Neural cell (in vitro differentiated cells): ENCODE measurements at regions not wholly inside any gene's neighbourhood (a gene's known extent, or its start where the extent isn't known, plus 50 kb on each side); places are given as distances from the start of the nearest gene placed in this dataset.
"Not testable (repeated sequence)": the region's sequence is repeated elsewhere in the genome, so short reads cannot be mapped to it uniquely, and the experiment has no call there.

Experiments
- H2AFZ ChIP-seq: fragments of 200-600, 300-800 bp; sonication (generic), shearing (Covaris generic); 2 replicates; pipeline ENCODE4 v1.6.0; 2014; ENCODE audit warnings: low read depth, mild to moderate bottlenecking, antibody characterized with exemption, low read length, moderate library complexity
- H3F3A ChIP-seq: fragments of 200-600 bp; shearing (Covaris generic); 2 replicates; pipeline ENCODE4 v1.6.1; 2016; ENCODE audit warnings: mild to moderate bottlenecking, moderate library complexity, mixed read lengths, antibody characterized with exemption, low read length; ENCODE audit not compliant: insufficient read depth, poor library complexity, severe bottlenecking
- H3K27ac ChIP-seq: fragments of 200-600, 300-800 bp; sonication (generic), shearing (Covaris generic); 2 replicates; pipeline ENCODE4 v1.5.1; 2014; ENCODE audit warnings: mild to moderate bottlenecking, low read length, moderate library complexity
- H3K27me3 ChIP-seq: fragments of 300-800, 200-600 bp; sonication (generic), shearing (Covaris generic); 2 replicates; pipeline ENCODE4 v1.6.0; 2014; ENCODE audit warnings: mild to moderate bottlenecking, low read depth, low read length, moderate library complexity; ENCODE audit not compliant: insufficient read depth
- H3K36me3 ChIP-seq: fragments of 300-800, 200-600 bp; sonication (generic), shearing (Covaris generic); 2 replicates; pipeline ENCODE4 v1.5.1; 2014; ENCODE audit warnings: mild to moderate bottlenecking, antibody characterized with exemption, low read length, moderate library complexity; ENCODE audit not compliant: insufficient read depth
- H3K4me2 ChIP-seq: fragments of 300-800, 200-600 bp; sonication (generic), shearing (Covaris generic); 2 replicates; pipeline ENCODE4 v1.6.0; 2014; ENCODE audit warnings: mild to moderate bottlenecking, low read length
- H3K4me3 ChIP-seq: fragments of 300-800, 200-600 bp; sonication (generic), shearing (Covaris generic); 2 replicates; pipeline ENCODE4 v1.5.1; 2014; ENCODE audit warnings: mild to moderate bottlenecking, low read length, moderate library complexity
- H3K79me2 ChIP-seq: fragments of 200-600 bp; shearing (Covaris generic); replicated peaks from 2 replicates; pipeline ENCODE4 v1.6.0; 2014; ENCODE audit warnings: mild to moderate bottlenecking, low read length, moderate library complexity; ENCODE audit not compliant: insufficient read depth
- H3K9ac ChIP-seq: fragments of 300-800, 200-600 bp; sonication (generic), shearing (Covaris generic); 2 replicates; pipeline ENCODE4 v1.6.1; 2016; ENCODE audit warnings: mild to moderate bottlenecking, low read length, mixed read lengths
- H3K9me2 ChIP-seq: fragments of 200-600 bp; shearing (Covaris generic); 2 replicates; pipeline ENCODE4 v1.6.1; 2016; ENCODE audit warnings: mild to moderate bottlenecking, low read length, mixed read lengths; ENCODE audit not compliant: insufficient read depth
- H3K9me3 ChIP-seq: fragments of 200-600, 300-800 bp; sonication (generic), shearing (Covaris generic); 2 replicates; pipeline ENCODE4 v1.6.1; 2016; ENCODE audit warnings: mild to moderate bottlenecking, mixed run types, low read length, moderate library complexity, mixed read lengths
- H4K20me1 ChIP-seq: fragments of 200-600 bp; shearing (Covaris generic); 2 replicates; pipeline ENCODE4 v1.6.1; 2016; ENCODE audit warnings: mild to moderate bottlenecking, mixed run types; ENCODE audit not compliant: insufficient read depth
- EP300 ChIP-seq: fragments of 450-650 bp; conservative IDR thresholded peaks from 2 replicates; pipeline ENCODE4 v1.6.1; 2014; ENCODE audit warnings: antibody characterized with exemption, mild to moderate bottlenecking, moderate library complexity; ENCODE audit not compliant: poor library complexity, severe bottlenecking
- EZH2 ChIP-seq: fragments of 200-600, 300-800 bp; shearing (Covaris generic), sonication (generic); IDR thresholded peaks from 2 replicates; pipeline ENCODE4 v1.6.1; 2014; ENCODE audit warnings: antibody characterized with exemption, low read length, borderline replicate concordance, mild to moderate bottlenecking; ENCODE audit not compliant: insufficient read depth, poor library complexity, severe bottlenecking
- MXI1 ChIP-seq: fragments of 450-650 bp; conservative IDR thresholded peaks from 2 replicates; pipeline ENCODE4 v1.6.1; 2014; ENCODE audit warnings: antibody characterized with exemption, mild to moderate bottlenecking; ENCODE audit not compliant: poor library complexity, severe bottlenecking
- POLR2AphosphoS5 ChIP-seq: IDR thresholded peaks from 2 replicates; pipeline ENCODE4 v1.6.1; 2012
- RAD21 ChIP-seq: fragments of 450-650 bp; conservative IDR thresholded peaks from 2 replicates; pipeline ENCODE4 v1.6.1; 2014; ENCODE audit warnings: antibody characterized with exemption, mild to moderate bottlenecking, moderate library complexity
- SMC3 ChIP-seq: fragments of 450-650 bp; conservative IDR thresholded peaks from 2 replicates; pipeline ENCODE4 v1.6.1; 2014; ENCODE audit warnings: antibody characterized with exemption, mild to moderate bottlenecking, moderate library complexity; ENCODE audit not compliant: poor library complexity
- TAF1 ChIP-seq: IDR thresholded peaks from 2 replicates; pipeline ENCODE4 v1.6.1; 2012; ENCODE audit warnings: low read depth
- TF ChIP-seq, protein P1 (sequence below): fragments of 450-650 bp; IDR thresholded peaks from 2 replicates; pipeline ENCODE4 v1.5.1; 2014; ENCODE audit warnings: antibody characterized with exemption, mild to moderate bottlenecking, moderate library complexity; ENCODE audit not compliant: poor library complexity, severe bottlenecking
- TF ChIP-seq, protein P2 (sequence below): IDR thresholded peaks from 2 replicates; pipeline ENCODE4 v1.6.1; 2012; ENCODE audit warnings: borderline replicate concordance

DNA sequence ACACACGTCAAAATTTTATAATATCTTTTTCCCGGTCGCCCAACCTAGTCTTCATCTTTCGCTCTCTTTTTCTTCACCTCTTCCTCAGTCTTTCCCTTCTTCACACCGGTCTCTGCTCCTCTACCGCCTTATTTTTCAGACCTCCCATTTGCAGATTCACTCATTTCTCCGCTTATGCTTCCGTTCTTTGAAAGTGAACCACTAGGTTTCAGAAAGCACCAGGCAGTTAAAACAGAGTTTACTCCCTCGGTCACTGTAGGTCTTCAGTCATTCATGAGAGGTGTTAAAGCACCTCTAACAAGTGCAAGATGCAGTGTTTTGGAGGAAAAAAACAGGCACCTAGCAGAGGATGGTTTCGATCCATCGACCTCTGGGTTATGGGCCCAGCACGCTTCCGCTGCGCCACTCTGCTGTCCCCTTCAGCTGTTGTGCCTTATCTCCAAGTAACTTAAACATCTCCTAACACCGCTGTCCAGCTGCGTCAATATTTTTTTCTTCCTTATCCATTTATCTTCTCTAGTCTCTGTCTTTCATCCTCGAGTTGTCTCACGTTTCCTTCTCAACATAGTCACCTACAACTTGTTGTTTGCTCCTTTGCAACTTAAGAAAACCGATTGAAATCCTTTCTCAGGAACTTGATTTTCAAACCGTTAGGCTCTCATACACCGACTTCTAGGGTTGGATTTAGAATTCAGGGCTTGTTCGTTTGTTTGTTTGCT, 119.7 kb upstream of the ZNF184 start:
- Histone ChIP-seq H3K79me2 (no peaks in the 10 kb centered on the region), H3F3A (no peaks in the 10 kb centered on the region), H3K36me3 (no peaks in the 10 kb centered on the region), H3K9ac (no peak overlapping the region), H2AFZ (no peak overlapping the region), H3K27me3 (peaks cover 64% of the 10 kb centered on the region), H3K9me2 (no peaks in the 10 kb centered on the region), H3K27ac (no peak overlapping the region), H3K9me3 (no peaks in the 10 kb centered on the region), H4K20me1 (no peaks in the 10 kb centered on the region), H3K4me2 (no peak overlapping the region), H3K4me3 (peak overlapping the region; percentile 57)
- TF ChIP-seq EZH2 (no peak), POLR2AphosphoS5 (no peak), TAF1 (no peak), SMC3 (no peak), EP300 (no peak), RAD21 (no peak), MXI1 (no peak)
- TF ChIP-seq, protein P1, sequence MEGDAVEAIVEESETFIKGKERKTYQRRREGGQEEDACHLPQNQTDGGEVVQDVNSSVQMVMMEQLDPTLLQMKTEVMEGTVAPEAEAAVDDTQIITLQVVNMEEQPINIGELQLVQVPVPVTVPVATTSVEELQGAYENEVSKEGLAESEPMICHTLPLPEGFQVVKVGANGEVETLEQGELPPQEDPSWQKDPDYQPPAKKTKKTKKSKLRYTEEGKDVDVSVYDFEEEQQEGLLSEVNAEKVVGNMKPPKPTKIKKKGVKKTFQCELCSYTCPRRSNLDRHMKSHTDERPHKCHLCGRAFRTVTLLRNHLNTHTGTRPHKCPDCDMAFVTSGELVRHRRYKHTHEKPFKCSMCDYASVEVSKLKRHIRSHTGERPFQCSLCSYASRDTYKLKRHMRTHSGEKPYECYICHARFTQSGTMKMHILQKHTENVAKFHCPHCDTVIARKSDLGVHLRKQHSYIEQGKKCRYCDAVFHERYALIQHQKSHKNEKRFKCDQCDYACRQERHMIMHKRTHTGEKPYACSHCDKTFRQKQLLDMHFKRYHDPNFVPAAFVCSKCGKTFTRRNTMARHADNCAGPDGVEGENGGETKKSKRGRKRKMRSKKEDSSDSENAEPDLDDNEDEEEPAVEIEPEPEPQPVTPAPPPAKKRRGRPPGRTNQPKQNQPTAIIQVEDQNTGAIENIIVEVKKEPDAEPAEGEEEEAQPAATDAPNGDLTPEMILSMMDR, result no peak

DNA sequence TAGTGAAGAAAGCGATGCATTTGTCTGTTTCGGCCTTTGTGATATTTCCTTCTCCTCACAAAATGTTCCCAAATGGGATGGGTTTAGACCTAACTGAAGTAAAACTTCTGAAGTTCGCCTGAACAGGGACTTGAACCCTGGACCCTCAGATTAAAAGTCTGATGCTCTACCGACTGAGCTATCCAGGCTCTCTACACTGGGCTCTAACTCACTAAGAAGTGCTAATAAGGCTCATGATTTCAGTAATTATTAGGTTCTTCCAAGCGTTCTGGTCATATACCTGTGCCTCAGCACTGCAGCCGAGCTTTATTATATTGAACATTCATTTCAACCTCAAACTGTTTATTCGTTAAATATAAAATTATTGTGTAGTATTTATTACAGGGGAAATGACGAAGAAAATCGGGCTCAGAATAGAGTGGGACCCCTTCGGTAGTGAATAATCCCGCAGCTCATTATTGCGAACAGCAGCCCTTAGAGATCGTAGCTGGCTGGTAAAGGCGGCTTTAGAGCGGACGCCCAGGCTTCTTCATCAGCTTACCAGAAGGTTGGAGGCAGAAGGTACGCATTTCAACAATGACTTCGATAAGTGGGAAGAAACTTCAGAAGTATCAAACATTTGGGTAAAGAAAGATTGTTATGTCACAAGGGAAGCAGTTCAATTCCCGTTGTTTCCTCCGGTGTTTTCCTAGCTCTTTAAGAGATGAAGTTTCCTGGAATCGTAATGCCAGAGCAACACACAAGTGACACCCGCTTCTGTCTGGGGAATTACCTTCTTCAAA, 119.0 kb upstream of the ZNF184 start:
- H3K27ac ChIP-seq, result no peak overlapping the region
- peak overlapping the region; percentile 57 for H3K4me3 ChIP-seq
- H3F3A ChIP-seq, result no peaks in the 10 kb centered on the region
- H4K20me1 ChIP-seq, result no peaks in the 10 kb centered on the region
- H3K9ac ChIP-seq, result no peak overlapping the region
- H3K9me3 ChIP-seq, result no peaks in the 10 kb centered on the region
- no peaks in the 10 kb centered on the region for H3K36me3 ChIP-seq
- no peak overlapping the region for H2AFZ ChIP-seq
- H3K27me3 ChIP-seq, result peaks cover 62% of the 10 kb centered on the region
- H3K79me2 ChIP-seq, result no peaks in the 10 kb centered on the region
- TF ChIP-seq, protein P2, sequence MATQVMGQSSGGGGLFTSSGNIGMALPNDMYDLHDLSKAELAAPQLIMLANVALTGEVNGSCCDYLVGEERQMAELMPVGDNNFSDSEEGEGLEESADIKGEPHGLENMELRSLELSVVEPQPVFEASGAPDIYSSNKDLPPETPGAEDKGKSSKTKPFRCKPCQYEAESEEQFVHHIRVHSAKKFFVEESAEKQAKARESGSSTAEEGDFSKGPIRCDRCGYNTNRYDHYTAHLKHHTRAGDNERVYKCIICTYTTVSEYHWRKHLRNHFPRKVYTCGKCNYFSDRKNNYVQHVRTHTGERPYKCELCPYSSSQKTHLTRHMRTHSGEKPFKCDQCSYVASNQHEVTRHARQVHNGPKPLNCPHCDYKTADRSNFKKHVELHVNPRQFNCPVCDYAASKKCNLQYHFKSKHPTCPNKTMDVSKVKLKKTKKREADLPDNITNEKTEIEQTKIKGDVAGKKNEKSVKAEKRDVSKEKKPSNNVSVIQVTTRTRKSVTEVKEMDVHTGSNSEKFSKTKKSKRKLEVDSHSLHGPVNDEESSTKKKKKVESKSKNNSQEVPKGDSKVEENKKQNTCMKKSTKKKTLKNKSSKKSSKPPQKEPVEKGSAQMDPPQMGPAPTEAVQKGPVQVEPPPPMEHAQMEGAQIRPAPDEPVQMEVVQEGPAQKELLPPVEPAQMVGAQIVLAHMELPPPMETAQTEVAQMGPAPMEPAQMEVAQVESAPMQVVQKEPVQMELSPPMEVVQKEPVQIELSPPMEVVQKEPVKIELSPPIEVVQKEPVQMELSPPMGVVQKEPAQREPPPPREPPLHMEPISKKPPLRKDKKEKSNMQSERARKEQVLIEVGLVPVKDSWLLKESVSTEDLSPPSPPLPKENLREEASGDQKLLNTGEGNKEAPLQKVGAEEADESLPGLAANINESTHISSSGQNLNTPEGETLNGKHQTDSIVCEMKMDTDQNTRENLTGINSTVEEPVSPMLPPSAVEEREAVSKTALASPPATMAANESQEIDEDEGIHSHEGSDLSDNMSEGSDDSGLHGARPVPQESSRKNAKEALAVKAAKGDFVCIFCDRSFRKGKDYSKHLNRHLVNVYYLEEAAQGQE, result no peak
- no peaks in the 10 kb centered on the region for H3K9me2 ChIP-seq
- H3K4me2 ChIP-seq, result peak overlapping the region; percentile 10

DNA sequence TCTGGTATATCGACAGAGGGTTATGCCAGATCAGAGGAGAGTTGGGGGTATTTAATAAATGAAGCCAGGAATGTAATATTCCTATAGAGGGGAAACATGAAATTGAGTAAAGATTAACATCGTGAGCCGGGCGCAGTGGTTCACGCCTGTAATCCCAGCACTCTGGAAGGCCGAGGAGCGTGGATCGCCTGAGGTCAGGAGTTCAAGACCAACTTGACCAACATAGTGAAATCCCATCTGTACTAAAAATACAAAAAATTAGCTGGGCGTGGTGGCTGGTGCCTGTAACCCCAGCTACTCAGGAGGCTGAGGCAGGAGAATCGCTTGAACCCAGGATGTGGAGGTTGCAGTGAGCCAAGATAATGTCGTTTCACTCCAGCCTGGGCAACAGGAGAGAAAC, 112.4 kb upstream of the ZNF184 start:
- not testable (repeated sequence) for H3K9me3 ChIP-seq, H3K27ac ChIP-seq, H3K36me3 ChIP-seq, H3K4me3 ChIP-seq, H4K20me1 ChIP-seq, H3K79me2 ChIP-seq, H2AFZ ChIP-seq, H3K4me2 ChIP-seq, H3K9ac ChIP-seq, H3F3A ChIP-seq, H3K9me2 ChIP-seq
- peaks cover 10% of the 10 kb centered on the region for H3K27me3 ChIP-seq
